PFSK-1 (cell line): ENCODE measurements at regions not wholly inside any gene's neighbourhood (a gene's known extent, or its start where the extent isn't known, plus 50 kb on each side); places are given as distances from the start of the nearest gene placed in this dataset.

Experiments used
- FOXP2 ChIP-seq: optimal IDR thresholded peaks from 2 replicates; pipeline ENCODE3; 2011; ENCODE audit warnings: borderline replicate concordance, control low read depth, inconsistent platforms; ENCODE audit not compliant: insufficient read depth; ENCODE audit errors: extremely low read length, extremely low read depth
- POLR2AphosphoS5 ChIP-seq: IDR thresholded peaks from 2 replicates; pipeline ENCODE4 v1.6.1; 2012; ENCODE audit warnings: low read depth, mild to moderate bottlenecking, control low read depth, low read length, moderate library complexity
- REST ChIP-seq, 2 experiments: IDR thresholded peaks; 2 replicates each; pipeline versions ENCODE4 v1.6.1 to v1.8.0; 2011 to 2012; ENCODE audit warnings: low read depth in 2 of 2, low read length in 2 of 2, control low read depth in 1 of 2, inconsistent platforms in 1 of 2, mild to moderate bottlenecking in 1 of 2, moderate library complexity in 1 of 2; ENCODE audit not compliant: insufficient read depth in 1 of 2
- SIN3A ChIP-seq: IDR thresholded peaks from 2 replicates; pipeline ENCODE4 v1.6.1; 2012; ENCODE audit warnings: mild to moderate bottlenecking, low read length, moderate library complexity, borderline replicate concordance; ENCODE audit not compliant: insufficient read depth
- TAF1 ChIP-seq: IDR thresholded peaks from 2 replicates; pipeline ENCODE4 v1.6.1; 2012; ENCODE audit warnings: low read length, control low read depth, borderline replicate concordance; ENCODE audit not compliant: insufficient read depth

GRCh38 chr12:90304231-90304630 is 595.6 kb upstream of the ATP2B1 start:
- TF ChIP-seq REST (IDR thresholded peaks at IDR 0.05; ENCODE audit: insufficient read depth in 1 of 2, low read depth in 2 of 2, low read length in 2 of 2) (no peak), FOXP2 (no peak), SIN3A (no peak), POLR2AphosphoS5 (no peak), TAF1 (no peak)

GRCh38 chr12:90303771-90304170 is 595.1 kb upstream of the ATP2B1 start:
- TF ChIP-seq FOXP2: no peak

GRCh38 chr12:90301561-90302133 is 593.0 kb upstream of the ATP2B1 start:
- TF ChIP-seq REST (IDR thresholded peaks at IDR 0.05; ENCODE audit: insufficient read depth in 1 of 2, low read depth in 2 of 2, low read length in 2 of 2) (no peak), POLR2AphosphoS5 (no peak), SIN3A (no peak), FOXP2 (no peak), TAF1 (no peak)

- TF ChIP-seq FOXP2 (no peak), REST (IDR thresholded peaks at IDR 0.05; ENCODE audit: insufficient read depth in 1 of 2, low read depth in 2 of 2, low read length in 2 of 2) (no peak), TAF1 (no peak), POLR2AphosphoS5 (no peak), SIN3A (no peak)
Measured at GRCh38 chr12:90301095-90301494, 592.5 kb upstream of the ATP2B1 start.

GRCh38 chr12:90299666-90300065 is 591.0 kb upstream of the ATP2B1 start:
- TF ChIP-seq TAF1: no peak

- TF ChIP-seq SIN3A (no peak), FOXP2 (no peak), REST (IDR thresholded peaks at IDR 0.05; ENCODE audit: insufficient read depth in 1 of 2, low read depth in 2 of 2, low read length in 2 of 2) (no peak), TAF1 (no peak), POLR2AphosphoS5 (no peak)
Measured at GRCh38 chr12:90299121-90299520, 590.5 kb upstream of the ATP2B1 start.
